ENCODE measurements at regions not wholly inside any gene's neighbourhood (a gene's known extent, or its start where the extent isn't known, plus 50 kb on each side); places are given as distances from the start of the nearest gene placed in this dataset.

GRCh38 chr4:180225977-180226376 is 2017.2 kb upstream of the TENM3 start:
- TF ChIP-seq CTCF (IDR thresholded peaks at IDR 0.05; ENCODE audit: insufficient read depth, low read depth, low read length) (no peak), EZH2 (IDR thresholded peaks at IDR 0.05; ENCODE audit: insufficient read depth, low read length) (no peak)
